Fibroblast of skin of abdomen (primary cell): ENCODE measurements at regions not wholly inside any gene's neighbourhood (a gene's known extent, or its start where the extent isn't known, plus 50 kb on each side); places are given as distances from the start of the nearest gene placed in this dataset.

Source experiments
- DNase-seq: peaks from one replicate; pipeline ENCODE4 v3.0.0-alpha.2; 2013

GRCh38 chr4:18937080-18937479 lies 915.5 kb upstream of the LCORL start:
- DNase-seq: no peak

DNA sequence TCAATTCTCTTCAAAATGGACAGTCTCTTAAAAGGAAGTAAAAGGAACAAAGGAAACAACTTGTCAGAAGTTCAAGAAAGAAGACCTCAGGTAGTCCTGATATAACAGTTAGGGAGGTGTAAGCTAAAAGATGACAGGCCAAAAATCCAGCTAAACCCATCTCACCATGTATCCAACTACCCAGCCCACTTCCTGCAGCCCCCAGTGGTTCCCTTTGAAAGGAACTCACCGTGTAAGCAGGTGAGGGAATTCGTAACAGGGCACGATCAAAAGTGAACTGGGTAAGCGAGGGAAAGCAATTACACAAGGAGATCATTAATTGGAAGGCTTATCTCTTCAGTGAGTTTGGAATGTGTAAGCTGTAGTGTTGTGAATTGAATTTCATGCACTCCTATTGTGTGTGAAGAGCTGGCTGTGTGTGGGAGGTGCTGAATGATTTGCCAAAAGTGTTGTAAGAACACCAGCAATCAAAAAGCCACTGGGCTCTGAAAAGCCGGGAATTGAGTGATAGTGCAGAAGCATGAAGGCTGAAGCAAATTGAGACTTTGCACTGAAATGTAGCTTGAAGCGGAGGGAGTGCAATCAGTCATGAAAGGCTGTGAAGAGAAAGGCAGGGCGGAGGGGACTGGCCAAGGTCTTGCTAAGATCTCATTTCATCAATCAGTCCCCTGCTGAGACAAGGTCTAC lies 914.2 kb upstream of the LCORL start:
- no peak for DNase-seq

DNA sequence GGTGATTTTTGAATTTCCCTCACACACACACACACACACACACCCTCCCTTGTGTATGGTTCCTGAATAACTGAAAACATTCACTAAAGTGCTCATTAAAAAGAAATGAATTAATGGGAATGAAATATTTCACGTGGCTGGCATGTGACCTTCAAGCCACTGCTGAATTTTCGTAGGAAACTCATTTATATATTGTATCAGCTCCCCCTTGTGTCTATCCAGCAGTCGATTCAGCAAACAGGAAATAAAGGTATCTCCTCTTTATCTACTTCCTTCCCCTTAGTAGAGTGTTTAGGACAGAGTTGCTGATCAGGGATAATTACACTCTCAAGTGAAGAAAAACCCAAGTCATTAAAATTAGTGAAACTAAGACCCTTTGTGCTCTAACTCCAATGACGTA lies 912.6 kb upstream of the LCORL start:
- no peak for DNase-seq

GRCh38 chr4:18932730-18933339 lies 911.3 kb upstream of the LCORL start:
- no peak for DNase-seq

DNA sequence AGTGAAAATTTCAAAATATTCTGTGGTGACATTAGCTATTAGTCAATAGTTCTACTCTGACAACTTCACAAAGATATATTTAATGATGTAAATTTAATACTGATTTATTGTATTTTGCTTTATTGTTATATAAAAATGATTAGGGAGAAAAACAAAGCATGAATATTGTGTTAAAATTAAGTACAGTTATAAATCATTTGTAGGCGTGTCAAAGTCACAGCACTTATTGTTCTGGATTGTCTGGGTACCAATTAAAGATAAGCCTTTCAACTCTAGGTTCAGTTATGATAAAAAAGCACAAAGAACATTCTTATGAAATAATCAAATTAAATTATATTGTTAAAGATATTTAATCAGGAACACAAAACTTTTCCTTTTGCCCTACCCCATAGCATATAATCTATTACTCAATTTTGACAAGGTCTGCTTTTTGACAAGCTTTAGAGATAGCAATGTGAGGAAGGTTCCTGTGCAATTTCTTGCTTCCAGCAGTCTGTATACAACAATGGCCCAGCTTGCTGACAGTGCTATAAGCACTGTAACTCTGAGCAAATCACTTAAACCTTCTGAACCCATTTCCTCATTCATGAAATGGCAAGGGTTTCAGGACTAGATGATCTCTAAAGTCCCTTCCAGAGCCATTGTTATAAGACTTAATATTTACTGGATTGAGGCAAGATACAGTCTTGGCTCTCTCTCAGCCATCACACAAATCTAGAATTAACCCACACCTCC lies 910.3 kb upstream of the LCORL start:
- DNase-seq: no peak

DNA sequence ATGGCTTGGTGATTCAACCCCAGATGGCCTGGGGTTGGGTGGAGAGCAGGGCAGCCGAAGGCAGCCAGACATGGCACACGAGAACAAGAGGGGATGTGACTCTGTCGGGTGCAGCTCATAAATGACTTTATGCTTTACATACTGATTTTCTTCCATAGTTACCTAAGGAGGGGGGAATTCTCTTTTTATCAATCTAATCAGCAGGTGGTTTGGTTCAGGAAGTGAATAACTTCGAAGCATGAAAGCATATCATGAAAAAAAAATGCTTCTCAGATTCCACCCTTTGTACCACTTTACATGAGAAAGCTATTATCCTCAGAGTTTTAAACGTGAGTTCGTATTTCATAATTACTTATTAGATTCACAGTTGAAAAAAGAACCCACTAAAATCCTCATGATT lies 908.9 kb upstream of the LCORL start:
- DNase-seq: no peak

DNA sequence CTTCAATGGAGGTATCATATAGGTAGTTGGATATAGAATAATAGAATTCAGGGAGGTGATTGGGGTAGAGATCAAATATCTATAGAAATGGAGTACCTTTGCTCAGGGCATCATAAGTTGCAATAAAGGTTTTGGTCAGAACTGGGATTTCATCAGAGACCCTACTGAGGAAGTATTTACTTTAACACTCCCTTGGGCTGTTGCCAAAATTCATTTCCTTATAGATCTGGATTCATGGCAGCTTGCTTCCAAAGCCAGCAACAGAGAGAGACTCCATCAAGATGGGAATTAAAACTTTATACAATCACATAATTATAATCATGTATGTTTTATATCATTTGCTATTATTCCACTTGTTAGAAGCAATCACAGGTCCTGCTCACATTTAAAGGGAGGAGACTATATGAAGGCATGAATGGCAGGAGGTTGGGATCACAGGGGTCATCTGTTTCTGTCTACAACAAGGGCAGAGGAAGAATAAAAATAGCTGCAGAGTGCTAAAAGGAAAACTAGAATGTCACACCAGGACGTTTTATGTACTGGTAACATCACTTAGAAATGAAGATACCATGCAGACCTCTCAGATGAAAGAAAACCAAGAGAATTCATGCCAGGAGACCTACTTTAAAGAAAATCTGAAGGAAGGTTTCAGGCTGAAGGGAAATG lies 902.1 kb upstream of the LCORL start:
- DNase-seq: no peak

- DNase-seq: peak; percentile 22
Measured at GRCh38 chr4:18917689-18918088, 896.1 kb upstream of the LCORL start.

- DNase-seq: no peak
Measured at GRCh38 chr4:18914182-18914581, 892.6 kb upstream of the LCORL start.

- DNase-seq: no peak
Measured at GRCh38 chr4:18894928-18895327, 873.4 kb upstream of the LCORL start.

GRCh38 chr4:18882468-18882867 lies 860.9 kb upstream of the LCORL start:
- peak; percentile 83 for DNase-seq

- DNase-seq: no peak
Measured at GRCh38 chr4:18881556-18881955, 860.0 kb upstream of the LCORL start.

GRCh38 chr4:18880871-18881270 lies 859.3 kb upstream of the LCORL start:
- no peak for DNase-seq

DNA sequence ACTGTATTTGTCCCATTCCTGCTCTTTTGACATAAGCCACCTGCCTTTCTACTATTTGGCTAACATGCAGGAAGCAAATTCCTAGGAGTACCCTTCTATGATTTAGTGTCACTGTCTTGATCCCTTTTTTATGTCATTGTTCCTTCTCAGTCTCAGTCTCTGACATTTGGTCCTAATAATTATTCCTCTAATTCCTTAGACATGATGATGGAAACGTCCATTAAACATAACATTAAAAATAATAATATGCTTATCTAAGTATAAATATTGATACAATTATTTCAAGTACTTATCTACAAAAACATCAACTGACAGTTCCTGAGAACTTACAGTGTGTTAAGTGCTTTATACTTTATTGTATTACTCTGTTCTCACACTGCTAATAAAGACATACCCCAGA lies 857.0 kb upstream of the LCORL start:
- no peak for DNase-seq

DNA sequence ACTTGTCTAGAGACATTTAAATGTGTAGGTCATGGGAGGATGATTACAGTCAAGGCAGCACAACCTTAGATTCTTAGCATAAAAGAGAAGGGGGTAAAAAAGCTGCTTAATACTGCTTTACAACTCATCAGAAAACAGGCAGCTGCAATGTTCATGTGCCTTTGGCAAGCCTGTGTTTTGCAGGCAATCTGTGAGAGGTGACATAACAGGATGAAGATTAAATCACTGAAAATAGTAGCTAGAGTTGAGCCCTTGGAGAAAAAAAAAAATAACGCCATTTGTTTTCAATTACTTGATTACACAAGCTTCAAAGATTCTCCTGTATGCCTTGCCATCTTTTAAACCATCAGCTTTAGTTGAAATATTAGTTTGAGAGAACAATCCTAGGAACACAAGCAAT lies 847.6 kb upstream of the LCORL start:
- DNase-seq: peak; percentile 13

DNA sequence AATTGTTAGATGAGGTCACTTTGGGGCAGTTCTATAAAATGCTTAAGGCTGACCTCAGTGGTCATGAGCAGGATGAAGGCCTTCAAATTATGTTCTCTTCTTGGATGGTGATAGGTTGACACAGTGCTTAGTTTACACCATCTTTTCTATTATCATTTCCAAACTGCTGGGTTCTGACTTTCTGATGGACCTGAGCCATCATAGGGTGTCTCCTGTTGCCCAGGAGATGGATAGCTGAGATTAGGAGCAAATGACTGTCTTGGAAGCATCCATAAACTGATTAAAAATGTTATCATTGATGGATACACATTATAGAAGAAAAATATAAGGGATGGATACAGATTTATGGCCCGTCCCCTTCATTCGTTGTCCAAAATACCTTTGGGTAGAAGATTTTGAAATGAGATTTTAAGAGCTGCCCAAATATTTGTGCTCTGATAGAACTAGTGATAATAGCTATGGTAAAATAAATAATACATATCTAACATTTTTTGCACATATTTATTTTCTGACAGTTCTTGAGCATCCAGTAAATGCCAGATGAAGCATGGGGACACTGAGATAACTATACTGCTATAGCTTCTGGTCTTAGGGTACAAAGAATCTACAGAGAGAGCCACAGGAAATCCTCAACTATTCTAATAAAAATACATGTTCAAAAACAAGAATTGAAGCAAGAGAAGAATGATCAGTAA lies 839.4 kb upstream of the LCORL start:
- DNase-seq: no peak

DNA sequence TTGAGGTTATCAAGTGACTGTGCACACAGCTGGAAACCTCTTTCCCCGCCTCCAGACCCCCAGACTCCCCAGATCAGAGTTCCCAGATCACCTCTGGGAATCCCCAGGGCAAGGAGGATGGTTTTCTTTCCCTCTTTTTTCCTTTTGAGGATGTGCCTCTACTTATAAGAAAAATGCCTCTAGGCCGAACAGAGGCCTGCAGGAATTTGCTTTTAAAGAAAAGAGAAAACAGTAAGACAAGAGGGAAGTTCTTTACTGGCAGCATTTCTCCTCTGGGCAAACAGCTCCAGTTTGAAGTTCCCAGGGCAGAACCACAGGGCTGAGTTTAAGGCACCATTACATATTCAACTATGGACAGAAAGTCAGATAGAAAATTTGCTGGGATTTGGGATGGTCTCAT lies 837.9 kb upstream of the LCORL start:
- DNase-seq: no peak

GRCh38 chr4:18858229-18858922 lies 836.8 kb upstream of the LCORL start:
- no peak for DNase-seq

- DNase-seq: no peak
Measured at GRCh38 chr4:18850867-18851266, 829.3 kb upstream of the LCORL start.

DNA sequence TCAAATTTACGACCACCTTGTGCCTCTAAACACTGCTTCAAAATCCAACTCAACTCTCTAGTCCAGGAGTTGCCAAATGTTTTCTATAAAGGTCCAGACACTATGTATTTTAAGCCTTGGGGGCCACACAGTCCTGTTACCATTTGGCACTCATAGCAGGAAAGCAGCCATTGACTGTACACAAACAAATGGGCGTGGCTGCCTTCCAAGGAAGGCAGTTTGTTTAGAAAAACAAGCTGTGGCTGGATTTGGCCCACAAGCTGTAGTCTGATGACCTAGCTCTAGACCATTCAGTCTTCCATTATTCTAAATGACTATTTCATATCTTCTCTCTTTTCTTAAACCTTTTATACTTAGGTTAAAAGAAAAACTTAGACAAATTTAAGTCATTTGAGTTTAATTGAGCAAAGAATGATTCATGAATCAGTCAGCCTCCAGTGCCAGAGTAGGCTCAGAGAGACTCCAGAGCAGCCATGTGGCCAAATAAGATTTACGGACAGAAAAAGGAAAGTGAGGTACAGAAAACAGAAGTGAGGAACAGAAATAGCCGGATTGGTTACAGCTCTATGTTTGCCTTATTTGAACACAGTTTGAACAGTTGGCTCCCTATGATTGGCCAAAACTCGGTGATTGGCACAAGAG lies 825.8 kb upstream of the LCORL start:
- no peak for DNase-seq

DNA sequence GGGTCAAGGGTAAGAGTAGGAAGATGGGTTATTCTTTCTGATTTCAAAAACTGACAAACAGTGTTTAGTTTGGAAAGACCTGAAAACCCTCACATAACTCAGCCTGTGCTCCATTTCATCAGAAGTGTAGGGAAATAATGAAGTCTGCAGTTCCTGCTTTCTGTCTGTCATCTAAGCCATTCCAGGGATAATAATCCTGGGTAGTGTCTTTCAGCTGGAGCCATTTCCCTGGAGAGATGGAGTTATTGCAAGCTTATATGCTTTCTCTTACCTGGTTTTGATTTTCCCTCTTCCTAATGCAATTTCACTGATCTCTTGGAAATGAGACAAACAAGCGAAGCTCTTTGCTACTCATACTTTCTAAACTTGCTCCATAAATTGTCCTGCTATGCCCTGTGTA lies 824.8 kb upstream of the LCORL start:
- DNase-seq: no peak

DNA sequence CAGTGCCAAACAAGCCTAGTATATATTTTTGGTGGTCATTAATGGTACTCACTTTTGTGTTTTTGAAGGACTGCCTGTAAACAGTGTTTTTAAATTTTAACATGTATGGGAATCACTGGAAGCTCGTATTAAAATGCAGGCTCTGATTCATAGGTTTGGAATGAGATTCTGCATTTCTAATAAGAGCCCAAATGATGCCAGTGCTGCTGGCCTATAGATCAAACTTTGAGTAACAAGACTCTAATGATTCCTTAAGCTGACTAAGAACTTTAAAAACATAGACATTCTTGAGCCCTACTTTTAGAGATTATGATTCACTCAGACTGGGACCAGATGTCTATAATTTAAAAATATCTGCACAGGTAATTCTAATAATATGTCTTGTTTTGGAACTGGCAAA lies 823.2 kb upstream of the LCORL start:
- DNase-seq: peak; percentile 53
